Central memory CD8-positive, alpha-beta T cell (primary cell): ENCODE measurements at regions not wholly inside any gene's neighbourhood (a gene's known extent, or its start where the extent isn't known, plus 50 kb on each side); places are given as distances from the start of the nearest gene placed in this dataset.

Source experiments
- ATAC-seq: fragments of 150-1000 bp; cut with Tn5 transposase; replicated peaks from 2 replicates; pipeline ENCODE4 v1.10.0; 2022; ENCODE audit warnings: mild to moderate bottlenecking, moderate FRiP score, moderate number of reproducible peaks; ENCODE audit not compliant: poor library complexity, severe bottlenecking; ENCODE audit errors: extremely low read depth
- DNase-seq, 2 donors: peaks; one replicate each; pipeline ENCODE4 v3.0.0; 2021; ENCODE audit warnings: low spot score in 2 of 2
- H3K27ac Mint-ChIP-seq: one replicate; pipeline ENCODE4 v1.8.0; 2022; ENCODE audit warnings: low read depth, mild to moderate bottlenecking, moderate library complexity, mixed read lengths
- H3K27me3 Mint-ChIP-seq: one replicate; pipeline ENCODE4 v1.8.0; 2022; ENCODE audit warnings: mixed read lengths
- H3K36me3 Mint-ChIP-seq: one replicate; pipeline ENCODE4 v1.8.0; 2022; ENCODE audit warnings: mild to moderate bottlenecking, moderate library complexity, mixed read lengths; ENCODE audit not compliant: insufficient read depth
- H3K4me1 Mint-ChIP-seq: one replicate; pipeline ENCODE4 v1.8.0; 2022; ENCODE audit warnings: mixed read lengths
- H3K4me3 Mint-ChIP-seq: one replicate; pipeline ENCODE4 v1.8.0; 2022; ENCODE audit warnings: mild to moderate bottlenecking, moderate library complexity, mixed read lengths
- H3K9me3 Mint-ChIP-seq: one replicate; pipeline ENCODE4 v1.8.0; 2022; ENCODE audit warnings: mixed read lengths

DNA sequence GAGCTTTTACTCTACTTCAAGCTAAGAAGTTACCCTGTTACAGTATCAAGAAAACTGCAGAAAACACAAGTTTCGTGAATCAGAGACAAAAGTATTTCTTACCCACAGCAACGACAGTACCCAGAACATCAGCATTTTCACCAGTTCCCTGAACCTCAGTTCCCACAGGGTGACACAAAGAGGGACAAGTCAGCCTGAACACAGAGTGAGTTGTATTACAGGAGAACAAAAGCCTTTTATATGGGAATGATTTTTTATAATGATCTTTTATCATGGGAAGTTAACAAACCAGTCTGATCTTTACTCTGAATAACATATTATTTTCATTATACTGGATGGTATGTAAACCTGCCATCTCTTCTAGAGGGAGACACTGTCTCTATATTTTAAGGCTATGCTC, 139.0 kb upstream of the ITGA1 start:
- Mint-ChIP-seq H3K4me3 (no peak overlapping the region), H3K27me3 (peaks cover 11% of the 10 kb centered on the region), H3K4me1 (no peaks in the 10 kb centered on the region), H3K27ac (no peak overlapping the region), H3K36me3 (no peaks in the 10 kb centered on the region), H3K9me3 (no peaks in the 10 kb centered on the region)
- ATAC-seq: no peak
- DNase-seq: no peak

DNA sequence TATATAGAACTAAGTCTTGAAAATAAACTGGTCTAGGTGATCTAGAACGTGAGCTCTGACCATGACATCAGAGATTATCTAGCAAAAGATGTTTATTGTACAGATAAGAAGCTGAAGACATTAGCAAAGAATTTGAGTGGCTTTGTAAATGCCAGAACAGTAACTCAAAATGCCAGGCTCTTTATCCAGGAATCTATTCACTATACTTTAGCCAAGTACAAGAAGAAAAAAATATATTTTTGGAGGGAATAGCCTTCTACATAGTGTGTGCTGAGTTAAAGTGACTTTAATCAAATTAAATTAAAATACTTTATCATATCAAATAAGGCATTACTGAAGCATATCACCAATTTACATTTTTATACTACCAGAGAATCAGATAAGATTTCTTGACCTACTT, 132.6 kb upstream of the ITGA1 start:
- no peaks in the 10 kb centered on the region for H3K9me3 Mint-ChIP-seq
- H3K27ac Mint-ChIP-seq: no peak overlapping the region

DNA sequence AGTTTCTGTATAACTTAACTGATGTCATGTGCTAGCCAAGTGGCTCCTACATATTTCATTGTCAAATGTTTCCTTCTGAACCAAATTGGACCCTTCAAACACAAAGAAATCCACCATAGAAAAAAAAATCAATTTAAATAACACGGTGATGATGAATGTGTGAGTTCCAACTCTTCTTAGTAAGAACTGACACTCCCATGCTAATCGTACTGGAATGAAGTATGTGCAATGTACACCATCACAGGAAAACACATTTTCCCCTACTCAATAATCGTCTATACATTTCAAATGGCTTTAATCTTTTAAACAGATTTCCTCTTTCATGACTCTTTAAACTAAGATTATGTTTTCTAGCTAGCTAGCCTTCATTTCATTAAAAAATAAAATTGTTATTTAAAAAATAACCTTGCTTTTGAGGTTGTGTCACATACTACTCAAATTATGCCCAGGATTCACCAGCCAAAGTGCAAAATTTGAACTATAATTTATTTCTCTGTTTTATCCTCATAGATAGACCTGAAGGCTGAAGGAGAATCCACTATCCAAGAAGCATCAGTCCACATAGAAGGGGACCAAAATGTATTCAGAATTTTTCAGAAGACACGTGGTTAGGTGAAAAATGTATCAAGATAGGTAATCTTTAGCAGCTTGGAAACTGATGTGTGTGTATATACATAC, 131.0 kb upstream of the ITGA1 start:
- Mint-ChIP-seq H3K4me1 (no peaks in the 10 kb centered on the region), H3K36me3 (no peaks in the 10 kb centered on the region), H3K4me3 (no peak overlapping the region), H3K9me3 (no peaks in the 10 kb centered on the region), H3K27ac (no peak overlapping the region), H3K27me3 (peaks cover 31% of the 10 kb centered on the region)
- ATAC-seq: no peak
- no peak for DNase-seq

More for the DNA sequence above, 132.6 kb upstream of the ITGA1 start:
- Mint-ChIP-seq H3K27me3 (peaks cover 31% of the 10 kb centered on the region), H3K4me3 (no peak overlapping the region), H3K36me3 (no peaks in the 10 kb centered on the region), H3K4me1 (no peaks in the 10 kb centered on the region)
- ATAC-seq (no peak), DNase-seq (no peak)

DNA sequence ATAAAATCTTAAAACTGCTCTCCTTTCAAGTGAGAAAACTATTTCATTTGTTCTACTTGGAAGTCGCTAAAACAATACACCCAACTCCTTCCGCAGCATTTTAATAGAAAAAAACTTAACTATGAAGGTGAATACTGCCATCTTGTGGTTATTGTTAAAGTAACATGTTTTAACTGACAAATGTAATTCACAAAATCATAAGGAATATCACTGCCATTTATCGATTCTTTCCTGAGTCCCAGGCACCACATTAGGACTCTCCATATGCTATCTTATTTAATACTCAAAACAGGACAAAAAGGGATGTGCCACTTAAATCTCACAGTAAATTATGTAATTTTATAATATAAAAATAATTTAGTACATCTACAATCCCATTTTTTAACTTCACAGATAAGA, 130.5 kb upstream of the ITGA1 start:
- H3K27me3 Mint-ChIP-seq: peaks cover 31% of the 10 kb centered on the region
- H3K4me1 Mint-ChIP-seq: no peaks in the 10 kb centered on the region
- no peak overlapping the region for H3K4me3 Mint-ChIP-seq
- DNase-seq: no peak
- H3K36me3 Mint-ChIP-seq: no peaks in the 10 kb centered on the region
- H3K27ac Mint-ChIP-seq: no peak overlapping the region
- H3K9me3 Mint-ChIP-seq: no peaks in the 10 kb centered on the region
- ATAC-seq: no peak

DNA sequence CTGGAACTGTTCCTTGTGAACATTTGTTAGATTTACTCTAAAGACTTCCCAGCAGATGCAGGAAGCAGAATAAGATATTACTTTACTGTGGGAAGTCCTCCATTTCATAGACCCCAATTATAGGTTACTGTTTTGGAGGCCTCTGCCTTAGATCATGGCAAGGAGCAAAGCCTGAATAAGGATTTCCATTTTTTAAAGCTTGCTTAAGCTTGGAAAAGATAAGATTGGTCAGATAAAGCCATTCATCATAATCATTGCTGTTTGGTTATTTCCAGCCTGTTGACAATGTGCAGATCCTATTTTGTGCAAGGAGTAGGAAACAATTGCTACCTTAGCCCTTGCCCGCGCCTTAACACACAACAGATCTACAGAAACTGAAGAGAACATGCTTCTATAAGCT, 129.5 kb upstream of the ITGA1 start:
- peaks cover 23% of the 10 kb centered on the region for H3K27me3 Mint-ChIP-seq
- H3K4me3 Mint-ChIP-seq: no peak overlapping the region
- no peak for ATAC-seq
- H3K36me3 Mint-ChIP-seq: no peaks in the 10 kb centered on the region
- no peak for DNase-seq
- no peaks in the 10 kb centered on the region for H3K4me1 Mint-ChIP-seq
- no peak overlapping the region for H3K27ac Mint-ChIP-seq
- no peaks in the 10 kb centered on the region for H3K9me3 Mint-ChIP-seq

DNA sequence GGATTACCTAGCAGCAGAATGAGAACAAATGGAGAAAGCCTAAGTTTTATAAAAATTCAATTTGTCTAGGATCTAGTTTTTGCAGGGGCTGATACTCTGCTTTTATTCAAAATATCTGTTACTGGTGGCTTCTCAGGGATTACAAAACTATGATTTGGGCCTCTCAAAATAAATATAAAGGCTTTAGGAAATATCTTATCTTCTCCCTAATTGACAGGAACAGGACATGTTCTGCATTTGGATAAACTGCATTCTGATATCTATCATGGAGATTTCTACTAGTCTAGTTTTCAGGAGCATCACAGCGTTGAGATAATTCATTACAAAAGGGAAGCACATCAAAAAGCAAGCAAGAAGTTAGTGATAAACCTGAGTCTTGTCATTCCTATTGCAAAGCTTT, 127.1 kb upstream of the ITGA1 start:
- peaks cover 5% of the 10 kb centered on the region for H3K27me3 Mint-ChIP-seq
- no peak for DNase-seq

DNA sequence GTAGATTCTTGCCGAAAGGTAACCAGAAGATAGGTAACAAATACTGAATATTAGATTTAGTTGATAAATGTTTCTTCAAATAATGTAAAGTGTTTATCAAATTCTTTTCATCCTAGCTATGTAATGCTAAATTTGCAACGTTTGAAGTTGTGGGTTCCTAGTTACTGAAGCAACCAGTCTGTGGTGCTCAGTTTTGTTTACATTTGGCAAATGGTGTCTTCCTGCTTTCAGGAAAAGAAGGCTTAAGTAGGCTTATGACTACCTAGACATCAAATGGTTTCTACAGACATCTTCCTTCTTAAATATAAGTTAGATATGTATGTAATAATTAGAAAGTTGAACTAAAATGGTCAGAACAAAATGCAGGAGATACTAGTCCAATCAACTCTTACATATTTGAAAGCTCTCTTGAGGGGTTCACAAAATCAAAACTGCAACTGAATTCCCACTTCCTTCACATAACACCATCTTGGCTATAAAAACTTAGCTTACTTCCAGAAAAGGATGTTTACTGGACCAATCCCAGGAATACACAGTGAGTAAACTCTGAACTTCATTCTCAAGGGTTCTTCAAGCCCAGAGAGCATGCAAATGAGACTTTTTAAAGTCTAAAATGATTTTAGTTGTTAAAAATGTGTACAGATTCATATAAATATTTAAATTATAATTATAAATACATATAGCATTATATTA, 125.7 kb upstream of the ITGA1 start:
- Mint-ChIP-seq H3K4me1 (no peaks in the 10 kb centered on the region), H3K4me3 (no peak overlapping the region), H3K36me3 (no peaks in the 10 kb centered on the region), H3K27ac (no peak overlapping the region), H3K9me3 (no peaks in the 10 kb centered on the region), H3K27me3 (no peaks in the 10 kb centered on the region)
- DNase-seq (no peak), ATAC-seq (no peak)

More for the DNA sequence above, 127.1 kb upstream of the ITGA1 start:
- Mint-ChIP-seq H3K27ac (no peak overlapping the region), H3K36me3 (no peaks in the 10 kb centered on the region), H3K4me1 (no peaks in the 10 kb centered on the region), H3K4me3 (no peak overlapping the region), H3K9me3 (no peaks in the 10 kb centered on the region)
- ATAC-seq: no peak

DNA sequence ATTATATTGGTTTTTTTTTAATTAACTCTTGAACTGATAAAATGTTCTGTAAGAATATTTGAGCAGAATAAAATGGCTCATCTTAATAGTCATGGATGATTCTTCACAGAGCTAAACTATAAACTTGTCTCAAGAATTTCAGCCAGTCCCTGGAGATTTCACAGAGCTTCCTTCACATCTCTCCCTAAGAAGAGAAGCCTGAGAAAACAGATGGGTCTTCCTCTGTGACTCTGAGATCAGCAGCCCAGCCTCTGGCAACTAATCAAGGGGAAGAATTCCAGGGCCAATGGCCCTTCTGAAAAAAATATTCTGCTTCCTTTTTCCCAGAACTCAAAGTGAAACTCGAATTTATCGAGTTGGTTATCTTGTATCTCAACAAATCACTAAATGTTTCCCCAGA, 122.2 kb upstream of the ITGA1 start:
- Mint-ChIP-seq H3K27me3 (peaks cover 9% of the 10 kb centered on the region), H3K27ac (no peak overlapping the region), H3K36me3 (peaks cover 1% of the 10 kb centered on the region), H3K4me1 (no peaks in the 10 kb centered on the region), H3K9me3 (no peaks in the 10 kb centered on the region), H3K4me3 (no peak overlapping the region)
- ATAC-seq (no peak), DNase-seq (no peak)

DNA sequence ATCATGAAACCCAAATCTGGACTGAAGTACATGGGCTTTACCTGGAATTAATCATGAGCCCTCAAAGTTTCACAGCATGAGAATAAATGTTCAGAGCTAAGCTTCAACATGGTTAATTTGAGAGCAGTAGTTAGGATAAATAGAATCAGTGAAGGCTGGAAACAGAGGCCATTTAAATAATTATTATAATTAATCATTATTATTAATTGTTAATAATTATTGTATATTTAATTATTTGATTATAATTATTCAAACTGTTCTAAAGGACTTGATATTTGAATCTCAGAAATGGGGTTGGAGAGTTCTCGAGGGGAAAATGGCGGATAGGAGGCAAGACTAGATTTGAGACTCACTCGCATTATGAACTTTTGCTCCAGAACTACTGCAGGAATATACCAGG, 119.6 kb upstream of the ITGA1 start:
- Mint-ChIP-seq H3K9me3 (no peaks in the 10 kb centered on the region), H3K36me3 (peaks cover 1% of the 10 kb centered on the region), H3K27ac (no peak overlapping the region)

DNA sequence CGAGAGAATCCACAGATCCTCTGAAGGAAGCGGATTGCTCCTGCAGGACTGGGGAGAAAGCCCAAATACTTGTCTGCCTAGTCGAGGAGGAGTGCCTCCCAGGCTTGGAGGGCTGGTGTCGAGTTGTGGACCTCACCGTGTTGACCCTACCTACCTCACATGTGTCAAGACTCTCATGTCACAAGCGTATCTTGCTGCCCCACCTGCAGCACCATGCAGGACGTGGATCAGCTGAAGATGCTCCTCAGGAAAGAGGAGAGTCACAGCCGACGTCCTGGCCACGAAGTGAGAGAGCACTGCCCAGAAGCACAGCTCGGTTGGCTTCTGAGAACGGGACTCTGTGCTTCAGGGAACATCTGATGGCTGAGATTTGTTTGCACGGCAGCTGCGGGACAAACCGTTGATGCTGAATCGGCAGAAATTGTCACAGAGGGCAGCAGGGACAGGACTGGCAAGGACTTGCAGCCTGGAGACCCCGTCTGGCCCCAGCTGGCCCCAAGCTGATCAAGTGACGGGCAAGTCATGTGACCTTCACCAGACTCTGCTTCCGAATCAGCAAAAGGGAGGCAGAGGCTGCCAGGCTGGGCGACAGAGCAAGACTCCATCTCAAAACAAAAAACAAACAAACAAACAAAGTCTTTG, 119.1 kb upstream of the ITGA1 start:
- Mint-ChIP-seq H3K4me1 (no peaks in the 10 kb centered on the region), H3K36me3 (peaks cover 1% of the 10 kb centered on the region), H3K4me3 (no peak overlapping the region), H3K27me3 (peaks cover 9% of the 10 kb centered on the region), H3K9me3 (no peaks in the 10 kb centered on the region), H3K27ac (no peak overlapping the region)
- no peak for DNase-seq
- ATAC-seq: no peak

More for the DNA sequence above, 119.6 kb upstream of the ITGA1 start:
- ATAC-seq: no peak
- DNase-seq: no peak
- Mint-ChIP-seq H3K4me3 (no peak overlapping the region), H3K4me1 (no peaks in the 10 kb centered on the region), H3K27me3 (peaks cover 9% of the 10 kb centered on the region)

DNA sequence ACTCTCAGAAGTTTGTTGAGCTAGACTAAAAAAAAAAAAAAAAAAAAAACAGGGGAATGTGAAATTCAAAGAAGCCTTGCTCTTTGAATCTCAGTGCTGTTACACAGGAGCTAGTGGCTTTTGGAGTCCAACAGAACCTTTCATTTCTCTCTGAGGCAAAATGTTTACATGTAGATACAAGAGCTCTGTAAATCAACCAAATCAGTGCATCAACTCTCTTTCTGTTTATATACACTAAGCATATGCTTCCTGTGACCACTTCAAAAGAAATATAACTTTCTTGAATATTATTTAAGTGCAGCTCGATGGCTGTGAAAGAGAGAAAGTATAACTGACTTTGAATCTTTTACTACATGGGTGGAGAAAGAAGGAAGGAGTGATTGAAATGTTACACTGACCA, 115.3 kb upstream of the ITGA1 start:
- no peak overlapping the region for H3K27ac Mint-ChIP-seq
- DNase-seq: no peak
- ATAC-seq: no peak
- H3K27me3 Mint-ChIP-seq: peaks cover 9% of the 10 kb centered on the region
- peaks cover 1% of the 10 kb centered on the region for H3K36me3 Mint-ChIP-seq
- no peaks in the 10 kb centered on the region for H3K4me1 Mint-ChIP-seq
- H3K4me3 Mint-ChIP-seq: no peak overlapping the region
- no peaks in the 10 kb centered on the region for H3K9me3 Mint-ChIP-seq

DNA sequence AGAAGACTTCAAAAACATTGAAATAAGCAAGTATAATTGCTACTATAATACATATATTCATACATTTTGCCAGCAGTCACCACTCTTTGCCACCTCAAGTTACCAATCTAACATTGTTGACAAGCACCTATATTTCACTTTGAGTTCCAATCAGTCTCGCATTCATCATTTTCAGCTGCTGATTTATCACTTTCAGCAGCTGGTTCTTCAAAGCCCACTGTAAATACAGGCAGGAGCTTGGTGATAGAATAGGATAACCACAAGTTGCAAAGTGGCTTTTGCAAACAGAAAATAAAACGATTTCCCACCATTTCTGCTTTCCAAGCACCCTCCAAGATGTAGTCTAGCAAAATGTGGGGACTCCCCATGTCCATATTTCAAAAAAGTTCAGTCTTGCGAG, 114.2 kb upstream of the ITGA1 start:
- Mint-ChIP-seq H3K9me3 (no peaks in the 10 kb centered on the region), H3K4me1 (no peaks in the 10 kb centered on the region), H3K4me3 (no peak overlapping the region), H3K27ac (no peak overlapping the region), H3K27me3 (peaks cover 9% of the 10 kb centered on the region), H3K36me3 (peaks cover 2% of the 10 kb centered on the region)
- ATAC-seq: no peak
- no peak for DNase-seq
